ENCODE measurements at regions not wholly inside any gene's neighbourhood (a gene's known extent, or its start where the extent isn't known, plus 50 kb on each side); places are given as distances from the start of the nearest gene placed in this dataset.
"Not testable (repeated sequence)": the region's sequence is repeated elsewhere in the genome, so short reads cannot be mapped to it uniquely, and the experiment has no call there.

DNA sequence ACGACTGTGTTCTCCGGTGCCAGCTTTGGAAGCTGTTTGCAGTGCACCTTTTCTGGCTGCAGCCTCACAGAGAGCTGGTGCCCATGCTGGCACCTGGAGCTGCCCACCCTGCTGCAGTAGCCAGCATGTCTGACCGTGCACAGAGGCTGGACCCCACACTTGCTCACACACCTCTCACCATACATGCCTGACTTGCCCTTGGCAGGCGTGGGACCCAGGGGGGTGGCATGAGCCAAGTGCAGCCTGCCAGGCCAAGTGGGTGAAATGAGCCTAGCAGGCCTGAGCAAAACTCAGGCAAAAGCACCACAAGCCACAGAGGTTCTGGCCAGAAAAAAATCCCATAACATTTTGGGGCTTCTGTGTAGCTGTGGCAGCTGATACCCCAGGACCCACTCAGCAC lies 258.8 kb downstream of the XPNPEP1 start:
- 86 to 88% methylated on average over 3 to 4 of the region's 4 CpGs for WGBS, 2 experiments (ENCODE audit: insufficient coverage in 2 of 2)
- no peaks in the 10 kb centered on the region for H3K36me3 ChIP-seq (ENCODE audit: control insufficient read depth, insufficient read depth, low read length)
- H3K4me3 ChIP-seq (ENCODE audit: extremely low read depth, insufficient read depth, low read length, poor library complexity, severe bottlenecking): no peak overlapping the region
- H3K9me3 ChIP-seq (ENCODE audit: control insufficient read depth, low read length): peaks cover 13% of the 10 kb centered on the region
- no peaks in the 10 kb centered on the region for H3K4me1 ChIP-seq (ENCODE audit: control insufficient read depth, insufficient read depth, low read length, poor library complexity, severe bottlenecking)
- H3K27ac ChIP-seq (ENCODE audit: low read depth, low read length, severe bottlenecking): no peak overlapping the region

DNA sequence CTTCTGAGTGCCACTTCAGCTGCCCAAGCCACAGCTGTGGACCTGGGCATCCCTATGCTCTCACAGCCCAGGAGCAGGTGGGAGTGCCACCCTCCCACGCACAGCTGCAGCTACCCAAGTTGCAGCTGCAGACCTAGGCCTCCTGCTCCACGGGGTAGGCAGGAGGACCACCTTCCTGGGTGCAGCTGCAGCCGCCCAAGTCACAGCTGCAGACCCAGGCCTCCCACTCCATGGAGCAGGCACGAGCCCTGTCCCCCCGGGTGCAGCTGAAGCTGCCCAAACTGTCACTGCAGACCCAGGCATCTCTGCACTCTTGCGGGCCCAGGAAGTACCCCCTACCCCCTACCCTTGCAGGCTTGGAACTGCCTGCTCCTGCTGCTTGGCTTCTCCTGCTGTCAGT lies 260.2 kb downstream of the XPNPEP1 start:
- no peaks in the 10 kb centered on the region for H3K4me1 ChIP-seq (ENCODE audit: control insufficient read depth, insufficient read depth, low read length, poor library complexity, severe bottlenecking)
- no peaks in the 10 kb centered on the region for H3K36me3 ChIP-seq (ENCODE audit: control insufficient read depth, insufficient read depth, low read length)
- H3K9me3 ChIP-seq (ENCODE audit: control insufficient read depth, low read length): peaks cover 13% of the 10 kb centered on the region
- no peak overlapping the region for H3K27ac ChIP-seq (ENCODE audit: low read depth, low read length, severe bottlenecking)
- 77 to 83% methylated on average over 5 of the region's 6 CpGs for WGBS, 2 experiments (ENCODE audit: insufficient coverage in 2 of 2)
- H3K4me3 ChIP-seq (ENCODE audit: extremely low read depth, insufficient read depth, low read length, poor library complexity, severe bottlenecking): no peak overlapping the region

DNA sequence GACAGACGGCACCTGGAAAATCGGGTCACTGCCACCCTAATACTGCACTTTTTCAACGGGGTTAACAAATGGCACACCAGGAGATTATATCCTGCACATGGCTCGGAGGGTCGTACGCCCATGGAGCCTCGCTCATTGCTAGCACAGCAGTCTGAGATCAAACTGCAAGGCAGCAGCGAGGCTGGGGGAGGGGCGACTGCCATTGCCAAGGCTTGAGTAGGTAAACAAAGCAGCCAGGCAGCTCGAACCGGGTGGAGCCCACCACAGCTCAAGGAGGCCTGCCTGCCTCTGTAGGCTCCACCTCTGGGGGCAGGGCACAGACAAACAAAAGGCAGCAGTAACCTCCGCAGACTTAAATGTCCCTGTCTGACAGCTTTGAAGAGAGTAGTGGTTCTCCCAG lies 270.7 kb downstream of the XPNPEP1 start:
- 80 to 91% methylated on average over 9 to 11 of the region's 12 CpGs for WGBS, 2 experiments (ENCODE audit: insufficient coverage in 2 of 2)

DNA sequence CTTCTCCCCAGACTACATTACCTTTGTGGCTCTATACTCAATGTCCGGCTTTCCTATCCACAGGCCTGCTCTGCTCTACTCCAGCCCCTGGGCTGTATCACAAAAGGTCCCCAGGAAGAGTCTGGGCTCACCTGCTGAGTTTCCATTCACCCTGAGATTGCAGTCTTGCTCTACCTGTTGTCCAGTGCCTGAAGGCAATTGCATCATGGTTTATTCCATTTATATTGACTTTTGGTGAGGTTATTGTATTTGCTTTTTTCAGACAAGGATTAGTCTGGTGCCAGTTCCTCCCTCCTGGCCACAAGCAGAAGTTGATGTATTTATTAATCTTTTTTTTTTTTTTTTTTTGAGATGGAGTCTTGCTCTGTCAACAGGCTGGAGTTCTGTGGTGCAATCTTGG lies 273.1 kb downstream of the XPNPEP1 start:
- Histone ChIP-seq H3K4me1 (ENCODE audit: control insufficient read depth, insufficient read depth, low read length, poor library complexity, severe bottlenecking) (no peaks in the 10 kb centered on the region), H3K36me3 (ENCODE audit: control insufficient read depth, insufficient read depth, low read length) (no peaks in the 10 kb centered on the region), H3K9me3 (ENCODE audit: control insufficient read depth, low read length) (no peaks in the 10 kb centered on the region), H3K27ac (ENCODE audit: low read depth, low read length, severe bottlenecking) (no peak overlapping the region), H3K4me3 (ENCODE audit: extremely low read depth, insufficient read depth, low read length, poor library complexity, severe bottlenecking) (no peak overlapping the region)
- WGBS, 2 experiments (ENCODE audit: insufficient coverage in 2 of 2): 64 to 80% methylated on average over 1 of the region's 1 CpG

More for the DNA sequence above, 270.7 kb downstream of the XPNPEP1 start:
- H3K4me3 ChIP-seq (ENCODE audit: extremely low read depth, insufficient read depth, low read length, poor library complexity, severe bottlenecking); H3K4me1 ChIP-seq (ENCODE audit: control insufficient read depth, insufficient read depth, low read length, poor library complexity, severe bottlenecking); H3K36me3 ChIP-seq (ENCODE audit: control insufficient read depth, insufficient read depth, low read length); H3K27ac ChIP-seq (ENCODE audit: low read depth, low read length, severe bottlenecking); H3K9me3 ChIP-seq (ENCODE audit: control insufficient read depth, low read length): not testable (repeated sequence)

DNA sequence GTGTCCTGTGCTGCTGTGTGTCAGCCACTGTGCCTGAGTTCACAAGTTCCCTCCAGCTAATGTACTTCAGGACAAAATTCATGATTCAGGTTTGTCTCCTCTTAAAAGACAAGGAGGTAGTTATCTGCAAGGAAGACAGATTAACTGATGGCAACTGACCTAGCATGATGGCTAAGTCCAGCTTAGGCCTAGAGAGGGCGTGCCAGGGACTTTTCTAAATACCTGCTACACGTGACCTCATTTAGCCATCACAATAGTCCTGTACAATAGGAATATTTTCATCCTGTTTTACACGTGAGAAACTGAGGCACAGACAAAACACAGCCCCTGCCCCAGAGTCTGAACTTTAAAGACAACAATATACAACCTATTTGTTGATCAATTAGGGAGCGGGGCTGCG lies 275.7 kb downstream of the XPNPEP1 start:
- Histone ChIP-seq H3K36me3 (ENCODE audit: control insufficient read depth, insufficient read depth, low read length) (no peaks in the 10 kb centered on the region), H3K4me3 (ENCODE audit: extremely low read depth, insufficient read depth, low read length, poor library complexity, severe bottlenecking) (no peak overlapping the region), H3K9me3 (ENCODE audit: control insufficient read depth, low read length) (no peaks in the 10 kb centered on the region), H3K4me1 (ENCODE audit: control insufficient read depth, insufficient read depth, low read length, poor library complexity, severe bottlenecking) (no peaks in the 10 kb centered on the region), H3K27ac (ENCODE audit: low read depth, low read length, severe bottlenecking) (no peak overlapping the region)
- 55 to 78% methylated on average over 3 to 4 of the region's 5 CpGs for WGBS, 2 experiments (ENCODE audit: insufficient coverage in 2 of 2)

DNA sequence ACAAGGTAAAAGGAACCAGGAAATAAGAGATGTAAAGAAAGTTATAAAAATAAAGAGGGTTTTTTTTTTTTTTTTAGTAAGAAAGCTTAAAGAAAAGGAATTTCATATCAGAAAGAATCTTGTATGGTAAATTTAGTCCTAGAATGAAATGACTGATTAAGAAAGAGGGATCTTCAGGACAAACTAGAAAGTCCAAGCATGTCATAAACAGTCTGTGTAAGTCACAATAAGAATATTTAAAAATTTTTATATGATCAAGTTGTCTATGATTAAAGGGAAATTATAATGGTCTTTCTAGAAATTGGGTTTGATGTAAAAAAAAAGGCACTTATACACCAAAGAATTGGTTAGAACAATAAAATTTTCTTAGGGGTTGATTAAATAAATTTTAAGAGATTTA lies 289.5 kb downstream of the XPNPEP1 start:
- Histone ChIP-seq H3K27ac (ENCODE audit: low read depth, low read length, severe bottlenecking) (no peak overlapping the region), H3K36me3 (ENCODE audit: control insufficient read depth, insufficient read depth, low read length) (no peaks in the 10 kb centered on the region), H3K4me3 (ENCODE audit: extremely low read depth, insufficient read depth, low read length, poor library complexity, severe bottlenecking) (no peak overlapping the region), H3K4me1 (ENCODE audit: control insufficient read depth, insufficient read depth, low read length, poor library complexity, severe bottlenecking) (no peaks in the 10 kb centered on the region), H3K9me3 (ENCODE audit: control insufficient read depth, low read length) (peaks cover 8% of the 10 kb centered on the region)

DNA sequence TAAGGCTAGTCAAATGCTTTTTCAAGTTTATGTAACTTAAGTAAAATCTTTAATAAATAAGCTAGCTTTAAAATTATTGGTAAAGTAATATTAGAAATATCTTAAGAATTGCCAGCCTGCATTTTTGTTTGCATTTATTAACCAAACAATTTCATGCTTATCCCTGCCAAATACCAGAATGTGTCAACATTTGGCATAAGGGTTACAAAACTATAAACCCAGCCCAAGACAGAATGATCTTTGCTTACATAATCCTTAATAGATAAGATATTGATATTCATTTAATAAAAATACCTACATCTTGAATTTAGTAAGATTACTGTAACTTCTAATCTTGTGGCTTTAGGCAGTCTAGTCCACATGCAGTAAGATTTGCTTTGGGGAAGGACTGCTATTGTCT lies 290.3 kb downstream of the XPNPEP1 start:
- not testable (repeated sequence) for H3K27ac ChIP-seq (ENCODE audit: low read depth, low read length, severe bottlenecking); H3K4me1 ChIP-seq (ENCODE audit: control insufficient read depth, insufficient read depth, low read length, poor library complexity, severe bottlenecking); H3K36me3 ChIP-seq (ENCODE audit: control insufficient read depth, insufficient read depth, low read length); H3K9me3 ChIP-seq (ENCODE audit: control insufficient read depth, low read length); H3K4me3 ChIP-seq (ENCODE audit: extremely low read depth, insufficient read depth, low read length, poor library complexity, severe bottlenecking)

DNA sequence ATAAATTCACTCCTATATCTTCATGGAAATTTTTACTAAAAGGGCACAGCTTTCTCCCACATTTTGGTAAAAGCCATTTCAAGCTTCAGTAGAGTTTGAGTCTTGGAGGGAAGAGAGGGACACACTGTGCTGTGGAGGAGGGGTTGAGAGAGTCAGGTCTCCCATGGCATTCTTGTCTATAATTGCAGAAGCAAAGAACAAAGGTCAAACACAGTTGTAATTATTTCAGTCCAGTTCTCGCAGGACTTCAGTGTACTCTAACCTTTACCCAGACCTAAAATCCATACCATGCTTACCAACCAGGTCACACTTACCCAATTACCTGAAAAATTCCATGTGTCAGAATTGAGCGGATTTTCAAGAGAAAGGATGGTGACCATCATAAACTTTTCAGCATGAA lies 298.4 kb downstream of the XPNPEP1 start:
- WGBS, 2 experiments (ENCODE audit: insufficient coverage in 2 of 2): 100% methylated on average over 1 of the region's 2 CpGs
- no peaks in the 10 kb centered on the region for H3K36me3 ChIP-seq (ENCODE audit: control insufficient read depth, insufficient read depth, low read length)
- no peaks in the 10 kb centered on the region for H3K4me1 ChIP-seq (ENCODE audit: control insufficient read depth, insufficient read depth, low read length, poor library complexity, severe bottlenecking)
- H3K4me3 ChIP-seq (ENCODE audit: extremely low read depth, insufficient read depth, low read length, poor library complexity, severe bottlenecking): no peak overlapping the region
- H3K9me3 ChIP-seq (ENCODE audit: control insufficient read depth, low read length): no peaks in the 10 kb centered on the region
- no peak overlapping the region for H3K27ac ChIP-seq (ENCODE audit: low read depth, low read length, severe bottlenecking)

DNA sequence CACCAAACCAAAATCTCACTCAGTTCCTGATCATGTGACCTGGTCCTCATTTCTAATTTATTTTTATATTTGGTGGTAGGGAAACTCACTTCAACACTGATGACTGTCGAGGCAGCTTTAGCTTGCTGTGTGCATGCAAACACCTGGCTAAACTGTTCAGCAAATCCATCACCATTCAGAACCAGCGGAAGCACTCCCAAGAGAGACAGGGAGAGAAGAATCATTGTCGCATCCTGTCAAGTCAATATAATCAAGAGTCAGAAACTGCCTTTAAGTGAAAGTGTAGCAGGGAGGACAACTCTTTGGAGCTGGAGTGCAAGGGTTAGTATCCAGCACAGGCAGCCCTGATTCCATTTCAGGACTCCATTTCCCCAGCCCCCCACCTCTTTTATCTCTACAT lies 300.7 kb downstream of the XPNPEP1 start:
- Histone ChIP-seq H3K27ac (ENCODE audit: low read depth, low read length, severe bottlenecking) (no peak overlapping the region), H3K4me1 (ENCODE audit: control insufficient read depth, insufficient read depth, low read length, poor library complexity, severe bottlenecking) (no peaks in the 10 kb centered on the region), H3K36me3 (ENCODE audit: control insufficient read depth, insufficient read depth, low read length) (no peaks in the 10 kb centered on the region), H3K9me3 (ENCODE audit: control insufficient read depth, low read length) (no peaks in the 10 kb centered on the region), H3K4me3 (ENCODE audit: extremely low read depth, insufficient read depth, low read length, poor library complexity, severe bottlenecking) (no peak overlapping the region)
- 100% methylated on average over 2 of the region's 3 CpGs; no CpG with 5 or more reads in 1 of the 2 experiments for WGBS, 2 experiments (ENCODE audit: insufficient coverage in 2 of 2)

DNA sequence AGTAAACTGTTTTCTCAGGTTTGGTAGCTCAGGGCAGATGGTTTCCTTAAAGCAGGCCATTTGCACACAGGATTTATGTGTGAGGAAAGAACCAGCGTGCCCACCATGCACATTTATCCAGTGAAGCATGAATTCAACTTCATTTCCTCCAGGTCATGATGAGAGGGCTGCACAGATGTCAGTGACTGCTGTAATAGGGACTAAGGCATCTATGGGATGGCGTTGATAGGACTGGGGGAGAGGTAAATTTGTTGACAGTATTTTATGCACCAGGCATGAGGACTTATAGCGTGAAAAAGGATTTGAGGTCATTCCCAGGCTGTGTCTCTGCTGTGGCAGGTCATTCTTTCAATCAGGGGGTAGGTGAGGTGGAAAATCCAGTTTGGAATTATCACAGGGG lies 302.9 kb downstream of the XPNPEP1 start:
- Histone ChIP-seq H3K9me3 (ENCODE audit: control insufficient read depth, low read length) (peaks cover 5% of the 10 kb centered on the region), H3K36me3 (ENCODE audit: control insufficient read depth, insufficient read depth, low read length) (no peaks in the 10 kb centered on the region), H3K27ac (ENCODE audit: low read depth, low read length, severe bottlenecking) (no peak overlapping the region), H3K4me1 (ENCODE audit: control insufficient read depth, insufficient read depth, low read length, poor library complexity, severe bottlenecking) (no peaks in the 10 kb centered on the region), H3K4me3 (ENCODE audit: extremely low read depth, insufficient read depth, low read length, poor library complexity, severe bottlenecking) (no peak overlapping the region)
- 22 to 33% methylated on average over 2 of the region's 3 CpGs for WGBS, 2 experiments (ENCODE audit: insufficient coverage in 2 of 2)

DNA sequence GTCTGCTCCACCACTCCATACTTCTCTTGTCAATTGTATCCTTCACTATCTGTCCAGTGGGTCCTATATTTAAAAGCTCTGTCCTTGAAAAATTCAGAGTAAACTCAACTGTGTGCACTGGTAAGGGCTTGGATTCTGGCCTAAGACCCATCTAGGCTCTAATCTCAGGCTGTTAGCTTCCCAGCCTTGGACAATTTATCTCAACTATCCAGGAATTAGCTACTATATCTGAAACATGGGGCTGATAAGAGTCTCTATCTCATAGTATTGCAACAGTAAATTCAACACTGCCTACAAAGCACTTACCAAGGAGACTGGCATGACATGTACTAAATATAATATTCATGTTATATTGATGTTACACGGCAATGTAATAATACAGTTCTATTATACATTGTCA lies 303.4 kb downstream of the XPNPEP1 start:
- Histone ChIP-seq H3K27ac (ENCODE audit: low read depth, low read length, severe bottlenecking) (no peak overlapping the region), H3K4me3 (ENCODE audit: extremely low read depth, insufficient read depth, low read length, poor library complexity, severe bottlenecking) (no peak overlapping the region), H3K36me3 (ENCODE audit: control insufficient read depth, insufficient read depth, low read length) (no peaks in the 10 kb centered on the region), H3K4me1 (ENCODE audit: control insufficient read depth, insufficient read depth, low read length, poor library complexity, severe bottlenecking) (no peaks in the 10 kb centered on the region), H3K9me3 (ENCODE audit: control insufficient read depth, low read length) (peaks cover 5% of the 10 kb centered on the region)
- WGBS, 2 experiments (ENCODE audit: insufficient coverage in 2 of 2): no CpG with 5 or more reads among the region's 1 CpG

DNA sequence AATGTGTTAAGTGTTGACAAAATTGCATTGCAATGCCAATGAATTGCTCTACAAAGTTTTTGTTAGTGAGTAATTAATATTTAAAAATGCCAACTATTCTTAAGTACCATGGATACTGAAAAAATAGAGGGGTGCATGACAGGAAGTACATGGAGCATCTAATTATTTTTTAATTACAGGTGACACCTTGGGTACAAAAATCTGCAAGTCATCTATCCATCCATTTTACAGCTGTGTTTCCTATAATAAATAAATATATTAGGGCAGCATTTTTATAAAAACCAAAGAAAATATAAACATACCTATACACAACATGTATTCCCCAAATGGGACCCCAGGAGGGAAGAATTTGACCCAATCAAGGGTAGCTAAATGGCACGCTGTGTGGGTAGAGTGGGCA lies 304.6 kb downstream of the XPNPEP1 start:
- Histone ChIP-seq H3K4me1 (ENCODE audit: control insufficient read depth, insufficient read depth, low read length, poor library complexity, severe bottlenecking) (no peaks in the 10 kb centered on the region), H3K4me3 (ENCODE audit: extremely low read depth, insufficient read depth, low read length, poor library complexity, severe bottlenecking) (no peak overlapping the region), H3K36me3 (ENCODE audit: control insufficient read depth, insufficient read depth, low read length) (no peaks in the 10 kb centered on the region), H3K9me3 (ENCODE audit: control insufficient read depth, low read length) (peaks cover 5% of the 10 kb centered on the region), H3K27ac (ENCODE audit: low read depth, low read length, severe bottlenecking) (no peak overlapping the region)
- WGBS, 2 experiments (ENCODE audit: insufficient coverage in 2 of 2): 75 to 86% methylated on average over 1 of the region's 1 CpG

Data from mesodermal cell (in vitro differentiated cells).